K562 (cell line): ENCODE measurements at regions not wholly inside any gene's neighbourhood (a gene's known extent, or its start where the extent isn't known, plus 50 kb on each side); places are given as distances from the start of the nearest gene placed in this dataset.

Experiments used
- ELF4 ChIP-seq: fragments of 450-650 bp; formaldehyde crosslinking; IDR thresholded peaks from 2 replicates; pipeline ENCODE4 v1.4.0; 2022; ENCODE audit warnings: missing genetic modification characterization
- FOXM1 ChIP-seq, 2 experiments: fragments of 450-650 bp in 1 of 2; sonication (generic) in 1 of 2; formaldehyde crosslinking in 1 of 2; IDR thresholded peaks; 2 replicates each; pipeline versions ENCODE4 v1.6.1 to v1.9.0; 2017 to 2022; ENCODE audit warnings: low read depth in 2 of 2, mild to moderate bottlenecking in 2 of 2, missing genetic modification reagents in 1 of 2, moderate library complexity in 1 of 2
- MTF1 ChIP-seq: fragments of 250-450 bp; sonication (Bioruptor Pico); IDR thresholded peaks from 2 replicates; pipeline ENCODE4 v1.9.0; 2021; ENCODE audit warnings: moderate library complexity, mild to moderate bottlenecking, inconsistent platforms, borderline replicate concordance
- NFYB ChIP-seq: IDR thresholded peaks from 2 replicates; pipeline ENCODE4 v1.6.1; 2011; ENCODE audit warnings: mild to moderate bottlenecking, moderate library complexity; ENCODE audit not compliant: insufficient read length; ENCODE audit errors: extremely low read depth
- PHB2 ChIP-seq: fragments of 450-650 bp; IDR thresholded peaks from 2 replicates; pipeline ENCODE4 v1.6.1; 2017; ENCODE audit warnings: low read depth
- POLR2A ChIP-seq: fragments of 450-650 bp; conservative IDR thresholded peaks from 2 replicates; pipeline ENCODE4 v1.6.1; 2016
- SMARCA4 ChIP-seq: fragments of 450-650 bp; IDR thresholded peaks from 2 replicates; pipeline ENCODE4 v1.6.1; 2016
- SREBF2 ChIP-seq: sonication (generic); formaldehyde crosslinking; IDR thresholded peaks from 2 replicates; pipeline ENCODE4 v1.4.0; 2020; ENCODE audit warnings: mild to moderate bottlenecking, missing genetic modification reagents
- ZNF766 ChIP-seq: fragments of 200-800 bp; sonication (Bioruptor generic); conservative IDR thresholded peaks from 2 replicates; pipeline ENCODE4 v1.6.1; 2016; ENCODE audit warnings: missing genetic modification characterization, missing compliant biosample characterization
- TF ChIP-seq, protein P1 (sequence below): sonication (generic); formaldehyde crosslinking; IDR thresholded peaks from 2 replicates; pipeline ENCODE4 v1.8.1; 2022; ENCODE audit warnings: missing genetic modification reagents
- TF ChIP-seq, protein P2 (sequence below), 2 experiments: fragments of 200-800 bp in 1 of 2; sonication (Bioruptor generic) in 1 of 2; sonication (generic) in 1 of 2; formaldehyde crosslinking in 1 of 2; IDR thresholded peaks in 1 of 2; conservative IDR thresholded peaks in 1 of 2; 2 replicates each; pipeline versions ENCODE4 v1.5.0 to v1.6.1; 2016 to 2020; ENCODE audit warnings: missing compliant biosample characterization in 1 of 2, missing genetic modification characterization in 1 of 2, missing genetic modification reagents in 1 of 2
- TF ChIP-seq, protein P3 (sequence below): fragments of 250-450 bp; sonication (Bioruptor Pico); IDR thresholded peaks from 2 replicates; pipeline ENCODE4 v1.5.0; 2020; ENCODE audit warnings: mild to moderate bottlenecking

DNA sequence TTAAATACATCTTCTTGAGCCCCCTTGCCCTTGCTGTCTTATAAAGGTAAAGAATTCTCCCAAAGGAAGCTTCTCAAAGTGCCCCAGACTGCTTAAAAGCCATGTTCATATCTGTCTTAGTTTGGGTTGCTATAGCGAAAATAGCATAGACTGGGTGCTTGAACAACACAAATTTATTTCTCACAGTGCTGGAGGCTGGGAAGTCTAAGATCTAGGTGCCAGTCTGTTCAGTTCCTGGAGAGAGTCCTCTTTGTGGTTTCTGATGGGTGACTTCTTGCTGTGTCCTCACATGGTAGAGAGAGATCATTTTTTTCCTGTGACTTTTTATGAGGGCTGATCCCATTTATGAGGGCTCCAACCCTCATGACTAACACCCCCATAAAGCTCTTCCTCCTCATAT, 486.7 kb upstream of the ADAMTS16 start:
- TF ChIP-seq POLR2A: no peak
- no peak for TF ChIP-seq ELF4
- TF ChIP-seq, protein P1, sequence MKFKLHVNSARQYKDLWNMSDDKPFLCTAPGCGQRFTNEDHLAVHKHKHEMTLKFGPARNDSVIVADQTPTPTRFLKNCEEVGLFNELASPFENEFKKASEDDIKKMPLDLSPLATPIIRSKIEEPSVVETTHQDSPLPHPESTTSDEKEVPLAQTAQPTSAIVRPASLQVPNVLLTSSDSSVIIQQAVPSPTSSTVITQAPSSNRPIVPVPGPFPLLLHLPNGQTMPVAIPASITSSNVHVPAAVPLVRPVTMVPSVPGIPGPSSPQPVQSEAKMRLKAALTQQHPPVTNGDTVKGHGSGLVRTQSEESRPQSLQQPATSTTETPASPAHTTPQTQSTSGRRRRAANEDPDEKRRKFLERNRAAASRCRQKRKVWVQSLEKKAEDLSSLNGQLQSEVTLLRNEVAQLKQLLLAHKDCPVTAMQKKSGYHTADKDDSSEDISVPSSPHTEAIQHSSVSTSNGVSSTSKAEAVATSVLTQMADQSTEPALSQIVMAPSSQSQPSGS (CRISPR knock-in tag): no peak
- no peak for TF ChIP-seq SREBF2 (CRISPR knock-in tag)
- TF ChIP-seq, protein P2, sequence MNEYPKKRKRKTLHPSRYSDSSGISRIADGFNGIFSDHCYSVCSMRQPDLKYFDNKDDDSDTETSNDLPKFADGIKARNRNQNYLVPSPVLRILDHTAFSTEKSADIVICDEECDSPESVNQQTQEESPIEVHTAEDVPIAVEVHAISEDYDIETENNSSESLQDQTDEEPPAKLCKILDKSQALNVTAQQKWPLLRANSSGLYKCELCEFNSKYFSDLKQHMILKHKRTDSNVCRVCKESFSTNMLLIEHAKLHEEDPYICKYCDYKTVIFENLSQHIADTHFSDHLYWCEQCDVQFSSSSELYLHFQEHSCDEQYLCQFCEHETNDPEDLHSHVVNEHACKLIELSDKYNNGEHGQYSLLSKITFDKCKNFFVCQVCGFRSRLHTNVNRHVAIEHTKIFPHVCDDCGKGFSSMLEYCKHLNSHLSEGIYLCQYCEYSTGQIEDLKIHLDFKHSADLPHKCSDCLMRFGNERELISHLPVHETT (CRISPR knock-in tag; conservative IDR thresholded peaks at IDR 0.05 in 1 of 2, IDR thresholded peaks at IDR 0.05 in 1 of 2): no peak
- TF ChIP-seq ZNF766 (CRISPR knock-in tag): no peak
- TF ChIP-seq PHB2: no peak
- no peak for TF ChIP-seq FOXM1 (IDR thresholded peaks at IDR 0.05; ENCODE audit: low read depth)
- no peak for TF ChIP-seq FOXM1 (CRISPR knock-in tag; IDR thresholded peaks at IDR 0.05; ENCODE audit: low read depth)
- no peak for TF ChIP-seq NFYB
- TF ChIP-seq, protein P3, sequence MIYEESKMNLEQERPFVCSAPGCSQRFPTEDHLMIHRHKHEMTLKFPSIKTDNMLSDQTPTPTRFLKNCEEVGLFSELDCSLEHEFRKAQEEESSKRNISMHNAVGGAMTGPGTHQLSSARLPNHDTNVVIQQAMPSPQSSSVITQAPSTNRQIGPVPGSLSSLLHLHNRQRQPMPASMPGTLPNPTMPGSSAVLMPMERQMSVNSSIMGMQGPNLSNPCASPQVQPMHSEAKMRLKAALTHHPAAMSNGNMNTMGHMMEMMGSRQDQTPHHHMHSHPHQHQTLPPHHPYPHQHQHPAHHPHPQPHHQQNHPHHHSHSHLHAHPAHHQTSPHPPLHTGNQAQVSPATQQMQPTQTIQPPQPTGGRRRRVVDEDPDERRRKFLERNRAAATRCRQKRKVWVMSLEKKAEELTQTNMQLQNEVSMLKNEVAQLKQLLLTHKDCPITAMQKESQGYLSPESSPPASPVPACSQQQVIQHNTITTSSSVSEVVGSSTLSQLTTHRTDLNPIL (CRISPR knock-in tag): no peak
- TF ChIP-seq MTF1 (CRISPR knock-in tag): no peak
- TF ChIP-seq SMARCA4: no peak
